ENCODE measurements at regions not wholly inside any gene's neighbourhood (a gene's known extent, or its start where the extent isn't known, plus 50 kb on each side); places are given as distances from the start of the nearest gene placed in this dataset.

DNA sequence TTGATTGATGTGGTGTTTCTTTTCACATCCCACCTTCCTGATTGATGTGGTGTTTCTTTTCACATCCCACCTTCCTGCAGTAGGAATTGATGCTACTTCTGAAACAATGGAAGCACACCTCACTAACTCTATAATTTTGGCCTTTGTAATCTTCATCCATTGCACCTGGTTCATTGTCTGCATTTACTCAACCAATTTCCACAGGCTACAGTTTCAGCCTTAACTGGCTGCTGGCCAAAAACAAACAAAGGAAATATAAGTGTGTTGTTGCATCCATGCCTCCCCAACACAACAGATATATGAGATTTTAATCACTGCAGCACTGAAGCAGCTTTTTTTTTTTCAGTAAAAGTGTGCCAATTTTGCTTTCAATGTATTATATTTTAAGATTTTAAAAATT lies 867.6 kb upstream of the PCDH7 start:
- in situ Hi-C loops (cut with HindIII; ENCODE audit: low sequenced_read_pairs) = no loop called here
- TF ChIP-seq, protein P1, sequence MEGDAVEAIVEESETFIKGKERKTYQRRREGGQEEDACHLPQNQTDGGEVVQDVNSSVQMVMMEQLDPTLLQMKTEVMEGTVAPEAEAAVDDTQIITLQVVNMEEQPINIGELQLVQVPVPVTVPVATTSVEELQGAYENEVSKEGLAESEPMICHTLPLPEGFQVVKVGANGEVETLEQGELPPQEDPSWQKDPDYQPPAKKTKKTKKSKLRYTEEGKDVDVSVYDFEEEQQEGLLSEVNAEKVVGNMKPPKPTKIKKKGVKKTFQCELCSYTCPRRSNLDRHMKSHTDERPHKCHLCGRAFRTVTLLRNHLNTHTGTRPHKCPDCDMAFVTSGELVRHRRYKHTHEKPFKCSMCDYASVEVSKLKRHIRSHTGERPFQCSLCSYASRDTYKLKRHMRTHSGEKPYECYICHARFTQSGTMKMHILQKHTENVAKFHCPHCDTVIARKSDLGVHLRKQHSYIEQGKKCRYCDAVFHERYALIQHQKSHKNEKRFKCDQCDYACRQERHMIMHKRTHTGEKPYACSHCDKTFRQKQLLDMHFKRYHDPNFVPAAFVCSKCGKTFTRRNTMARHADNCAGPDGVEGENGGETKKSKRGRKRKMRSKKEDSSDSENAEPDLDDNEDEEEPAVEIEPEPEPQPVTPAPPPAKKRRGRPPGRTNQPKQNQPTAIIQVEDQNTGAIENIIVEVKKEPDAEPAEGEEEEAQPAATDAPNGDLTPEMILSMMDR (IDR thresholded peaks at IDR 0.05; ENCODE audit: low read depth, low read length, missing control alignments) = no peak
- no peak for DNase-seq (ENCODE audit: low read depth)

DNA sequence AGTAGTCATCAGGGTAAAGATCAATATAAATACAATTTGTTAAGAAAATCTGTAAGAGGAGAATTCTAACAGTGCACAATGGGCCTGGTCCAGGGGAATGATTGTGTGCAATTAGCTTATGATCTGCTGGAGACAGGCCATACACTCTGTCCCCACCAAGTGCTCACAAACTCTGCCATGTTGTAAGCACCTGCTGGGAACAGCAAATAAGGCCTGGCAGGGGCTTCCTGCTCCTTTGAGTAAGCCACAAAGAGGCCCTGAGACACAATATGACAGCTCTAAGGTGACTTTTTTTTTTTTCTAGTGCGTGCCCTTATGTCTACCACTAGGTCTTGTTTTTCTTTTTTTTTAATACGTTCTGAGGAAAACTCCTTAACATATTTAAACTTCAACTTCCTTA lies 866.3 kb upstream of the PCDH7 start:
- in situ Hi-C loops (cut with HindIII; ENCODE audit: low sequenced_read_pairs) = no loop called here
- no peak overlapping the region for H3K4me3 ChIP-seq (ENCODE audit: low read depth, low read length)
- no peak for DNase-seq (ENCODE audit: low read depth)
- TF ChIP-seq, protein P1 (IDR thresholded peaks at IDR 0.05; ENCODE audit: low read depth, low read length, missing control alignments) = no peak

More for the DNA sequence above, 867.6 kb upstream of the PCDH7 start:
- H3K4me3 ChIP-seq (ENCODE audit: low read depth, low read length) = no peak overlapping the region

DNA sequence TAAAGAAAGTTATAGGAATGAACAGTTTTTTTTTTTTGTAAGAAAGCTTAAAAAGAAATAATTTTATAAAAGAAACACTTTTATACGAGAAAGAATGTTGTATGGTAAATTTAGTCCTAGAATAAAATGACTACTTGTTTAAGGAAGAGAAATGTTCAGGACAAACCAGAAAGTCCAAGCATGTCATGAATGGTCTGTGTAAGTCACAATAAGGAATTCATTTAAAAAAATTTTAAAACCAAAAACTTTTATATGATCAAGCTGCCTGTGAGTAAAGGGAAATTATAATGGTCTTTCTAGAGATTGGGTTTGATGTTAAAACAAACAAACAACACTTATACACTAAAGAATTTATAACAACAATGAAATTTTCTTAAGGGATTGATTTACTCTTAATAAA lies 858.9 kb upstream of the PCDH7 start:
- no peak for DNase-seq (ENCODE audit: low read depth)
- in situ Hi-C loops (cut with HindIII; ENCODE audit: low sequenced_read_pairs) = no loop called here
- no peak overlapping the region for H3K4me3 ChIP-seq (ENCODE audit: low read depth, low read length)
- TF ChIP-seq, protein P1 (IDR thresholded peaks at IDR 0.05; ENCODE audit: low read depth, low read length, missing control alignments) = no peak

DNA sequence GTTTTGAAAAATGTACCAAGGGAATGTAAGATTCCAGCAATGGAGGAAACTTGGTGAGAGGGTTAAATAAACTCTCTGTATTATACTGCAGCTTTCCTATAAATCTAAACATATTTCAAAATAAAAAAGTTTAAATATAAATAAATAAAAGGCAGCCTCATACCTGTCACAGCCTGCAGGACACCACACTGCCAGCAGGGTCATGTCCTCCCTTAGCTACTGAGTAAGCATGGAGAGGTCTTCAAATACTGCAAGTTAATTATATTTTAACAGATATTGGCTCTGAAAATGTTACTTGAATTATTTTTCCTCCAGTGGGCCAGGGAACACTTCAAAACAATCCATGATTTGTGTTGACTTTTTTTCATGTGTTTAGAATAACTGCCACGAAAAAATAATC lies 852.8 kb upstream of the PCDH7 start:
- in situ Hi-C loops (cut with HindIII; ENCODE audit: low sequenced_read_pairs) = no loop called here
- TF ChIP-seq, protein P1 (IDR thresholded peaks at IDR 0.05; ENCODE audit: low read depth, low read length, missing control alignments) = no peak
- DNase-seq (ENCODE audit: low read depth) = no peak
- no peak overlapping the region for H3K4me3 ChIP-seq (ENCODE audit: low read depth, low read length)

DNA sequence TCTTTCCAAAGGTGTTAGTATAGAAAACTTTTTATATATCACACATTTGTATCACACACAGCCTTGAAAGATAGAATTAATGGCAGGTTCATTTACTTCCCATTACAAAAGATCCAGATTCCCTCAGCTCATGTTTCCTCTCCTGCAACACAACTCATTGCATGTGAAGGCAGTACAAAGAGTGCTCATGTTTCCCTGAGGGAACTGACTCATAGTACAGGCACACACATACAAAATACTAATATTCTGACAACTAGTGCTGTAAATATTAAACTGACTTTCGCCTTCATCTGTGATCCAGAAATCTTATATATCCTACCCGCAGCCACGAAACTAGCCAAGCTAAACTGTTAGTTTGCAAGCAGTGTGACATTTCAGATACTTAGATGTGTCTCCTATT lies 819.8 kb upstream of the PCDH7 start:
- TF ChIP-seq, protein P1 (IDR thresholded peaks at IDR 0.05; ENCODE audit: low read depth, low read length, missing control alignments) = no peak
- in situ Hi-C loops (cut with HindIII; ENCODE audit: low sequenced_read_pairs) = no loop called here

DNA sequence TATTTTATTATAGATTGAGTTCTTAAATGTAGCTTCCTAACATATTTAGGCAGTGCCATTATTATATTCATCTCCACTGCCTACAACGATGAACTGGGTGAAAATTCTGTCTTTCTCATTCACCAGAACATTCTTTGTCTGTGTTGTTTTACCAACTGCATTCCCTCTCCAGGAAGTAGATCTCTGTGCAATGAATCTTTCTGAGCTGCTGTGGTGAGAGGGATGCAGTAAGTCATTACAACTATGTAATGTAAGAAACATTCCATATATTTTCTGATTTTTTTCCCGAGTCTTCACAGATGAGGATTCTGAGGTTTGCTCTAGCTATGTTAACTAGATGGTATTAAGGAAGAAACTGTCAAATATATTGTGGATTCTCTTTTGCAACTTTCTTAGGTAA lies 811.9 kb upstream of the PCDH7 start:
- TF ChIP-seq, protein P1 (IDR thresholded peaks at IDR 0.05; ENCODE audit: low read depth, low read length, missing control alignments) = no peak
- in situ Hi-C loops (cut with HindIII; ENCODE audit: low sequenced_read_pairs) = no loop called here
- no peak for DNase-seq (ENCODE audit: low read depth)
- no peak overlapping the region for H3K4me3 ChIP-seq (ENCODE audit: low read depth, low read length)

More for the DNA sequence above, 819.8 kb upstream of the PCDH7 start:
- DNase-seq (ENCODE audit: low read depth) = no peak
- H3K4me3 ChIP-seq (ENCODE audit: low read depth, low read length) = no peak overlapping the region

DNA sequence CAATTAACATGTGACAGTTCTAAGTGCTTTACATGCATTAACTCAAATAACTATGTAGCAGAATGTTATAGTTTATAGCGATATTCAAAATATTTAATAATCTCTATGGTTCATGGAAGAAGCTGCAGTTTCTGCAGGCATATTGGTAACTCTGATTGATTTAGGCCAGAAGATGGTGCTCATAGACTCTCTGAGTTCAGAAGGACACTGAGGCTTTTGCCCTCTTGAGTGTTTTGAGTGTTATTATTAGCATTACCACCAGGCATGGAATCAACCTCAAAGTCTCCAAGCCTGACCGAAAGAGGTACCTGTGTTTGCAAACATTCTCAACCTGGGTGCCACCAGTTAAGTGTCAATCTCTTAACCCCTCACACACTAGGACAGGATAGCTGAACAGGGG lies 792.3 kb upstream of the PCDH7 start:
- TF ChIP-seq, protein P1 (IDR thresholded peaks at IDR 0.05; ENCODE audit: low read depth, low read length, missing control alignments) = no peak
- H3K4me3 ChIP-seq (ENCODE audit: low read depth, low read length) = no peak overlapping the region
- no peak for DNase-seq (ENCODE audit: low read depth)
- in situ Hi-C loops (cut with HindIII; ENCODE audit: low sequenced_read_pairs) = no loop called here

Measured in astrocyte of the cerebellum (primary cell).